NCI-H1436 (cell line): ENCODE measurements at regions not wholly inside any gene's neighbourhood (a gene's known extent, or its start where the extent isn't known, plus 50 kb on each side); places are given as distances from the start of the nearest gene placed in this dataset.
"Not testable (repeated sequence)": the region's sequence is repeated elsewhere in the genome, so short reads cannot be mapped to it uniquely, and the experiment has no call there.

Experiments
- DNase-seq: peaks from one replicate; lab custom pipeline; 2025; lab: John Stamatoyannopoulos, UW

GRCh38 chr7:64469673-64470072 lies 93.2 kb downstream of the ZNF680 start:
- DNase-seq, result no peak

- DNase-seq, result no peak
Observed at GRCh38 chr7:64465551-64465950, 97.3 kb downstream of the ZNF680 start.

GRCh38 chr7:64463636-64464375 lies 99.1 kb downstream of the ZNF680 start:
- peak; percentile 86 for DNase-seq

- not testable (repeated sequence) for DNase-seq
Observed at GRCh38 chr7:64459858-64460257, 103.0 kb downstream of the ZNF680 start.

- DNase-seq, result no peak
Observed at GRCh38 chr7:64433590-64433989, 119.8 kb downstream of the ZNF736 start.

- no peak for DNase-seq
Observed at GRCh38 chr7:64431838-64432237, 118.1 kb downstream of the ZNF736 start.

- no peak for DNase-seq
Observed at GRCh38 chr7:64429232-64429631, 115.5 kb downstream of the ZNF736 start.

GRCh38 chr7:64425436-64425835 lies 111.7 kb downstream of the ZNF736 start:
- not testable (repeated sequence) for DNase-seq

- no peak for DNase-seq
Observed at GRCh38 chr7:64407148-64407547, 93.4 kb downstream of the ZNF736 start.
